NCI-H2227 (cell line): ENCODE measurements at regions not wholly inside any gene's neighbourhood (a gene's known extent, or its start where the extent isn't known, plus 50 kb on each side); places are given as distances from the start of the nearest gene placed in this dataset.
"Not testable (repeated sequence)": the region's sequence is repeated elsewhere in the genome, so short reads cannot be mapped to it uniquely, and the experiment has no call there.

Source experiments
- DNase-seq: peaks from one replicate; lab custom pipeline; 2025; ENCODE audit not compliant: unreplicated experiment; lab: John Stamatoyannopoulos, UW

DNA sequence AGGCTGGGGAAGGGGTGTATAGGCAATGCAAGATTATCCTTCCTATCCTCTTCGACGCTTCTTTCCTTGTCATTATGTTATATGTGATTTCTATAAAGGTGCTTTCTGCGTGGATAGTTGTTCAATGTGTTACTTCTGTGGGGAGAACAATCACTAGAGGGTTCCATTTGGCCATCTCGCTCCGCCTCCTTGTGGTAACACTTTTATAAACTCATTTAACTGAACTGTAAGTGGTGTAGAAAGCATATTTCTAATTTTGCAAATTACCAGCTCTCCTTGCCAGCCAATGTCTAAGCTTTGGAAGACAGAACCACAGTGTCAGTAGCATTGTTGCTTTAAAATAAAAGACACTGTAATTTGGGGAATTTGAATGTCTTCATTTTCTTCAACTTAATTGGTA, 1093.7 kb upstream of the MIR17HG start:
- no peak for DNase-seq

GRCh38 chr13:90254437-90254836, 1093.0 kb upstream of the MIR17HG start:
- no peak for DNase-seq

DNA sequence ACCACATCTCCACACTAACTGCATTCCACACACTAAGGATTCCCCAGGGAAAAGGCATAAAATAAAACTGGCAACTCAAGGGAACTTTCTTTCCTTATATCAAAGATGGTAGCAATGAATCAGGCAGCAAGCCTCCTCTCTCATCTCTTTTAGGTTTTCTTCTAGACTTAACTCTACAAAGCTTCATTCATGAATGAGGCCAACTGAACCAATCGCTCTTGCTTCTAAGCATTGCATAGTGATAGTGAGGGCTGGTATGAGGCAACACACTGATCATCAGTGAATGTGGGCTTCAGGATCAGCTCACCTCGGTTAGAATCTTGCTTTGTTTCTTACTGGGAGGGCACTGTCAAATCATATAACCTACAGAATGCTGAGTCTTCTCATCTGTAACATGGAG, 1090.7 kb upstream of the MIR17HG start:
- no peak for DNase-seq

DNA sequence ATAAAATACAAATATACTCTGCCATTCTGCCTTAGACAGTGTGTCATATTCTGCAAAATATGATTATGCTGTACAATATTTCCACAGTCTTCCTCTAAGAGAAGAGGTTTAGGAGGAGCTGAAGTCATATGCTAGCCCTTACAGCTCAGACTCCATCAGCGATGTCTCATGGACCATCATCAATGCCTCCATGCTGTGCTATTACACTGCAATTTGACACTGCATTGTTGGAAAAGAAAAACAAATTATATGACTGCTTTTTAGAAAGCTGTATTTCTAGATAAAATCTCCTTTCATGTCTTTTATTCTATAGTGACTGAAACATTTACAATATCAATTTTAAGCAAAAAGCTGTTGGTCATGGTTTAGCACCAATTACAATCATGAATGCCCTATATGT, 1089.4 kb upstream of the MIR17HG start:
- DNase-seq: no peak

- no peak for DNase-seq
These were observed 1086.1 kb upstream of the MIR17HG start for GRCh38 chr13:90261343-90261742.

DNA sequence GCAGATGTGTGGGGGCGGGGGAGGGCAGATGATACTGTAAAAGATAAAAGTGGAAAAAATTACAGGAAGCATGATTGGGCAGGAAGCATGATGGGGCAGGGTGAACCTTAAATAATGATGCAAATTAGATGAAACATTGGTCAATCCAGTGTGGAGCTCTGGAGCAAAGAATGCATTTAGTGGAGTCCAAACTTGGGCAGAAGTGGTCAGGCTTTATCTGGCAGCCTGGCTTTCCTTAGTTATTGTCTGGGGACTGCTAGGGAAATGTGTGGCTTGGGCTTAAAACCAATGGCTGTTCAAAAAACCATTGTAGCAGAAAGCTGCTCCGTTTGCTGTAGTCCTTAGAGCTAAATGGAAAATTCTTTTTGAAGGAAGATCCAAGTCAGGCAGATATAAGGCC, 1077.3 kb upstream of the MIR17HG start:
- no peak for DNase-seq

DNA sequence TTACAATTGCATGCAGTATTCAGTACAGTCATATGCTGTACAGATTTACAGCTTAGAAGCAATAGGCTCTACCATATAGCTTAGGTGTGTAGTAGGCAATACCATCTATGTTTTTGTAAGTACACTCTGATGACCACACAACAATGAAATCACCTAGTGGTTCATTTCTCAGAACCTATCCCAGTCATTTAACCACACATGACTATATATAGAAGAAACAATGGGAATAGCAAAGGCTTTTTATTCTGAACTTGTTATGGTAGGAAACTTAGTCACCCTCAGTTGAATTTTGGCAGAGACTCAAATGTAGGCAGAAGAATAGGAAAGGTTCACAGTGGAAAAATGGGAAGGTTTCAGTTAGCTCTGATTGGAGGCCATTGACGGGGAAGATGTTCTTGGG, 1075.1 kb upstream of the MIR17HG start:
- no peak for DNase-seq

GRCh38 chr13:90276216-90276615, 1071.3 kb upstream of the MIR17HG start:
- no peak for DNase-seq

DNA sequence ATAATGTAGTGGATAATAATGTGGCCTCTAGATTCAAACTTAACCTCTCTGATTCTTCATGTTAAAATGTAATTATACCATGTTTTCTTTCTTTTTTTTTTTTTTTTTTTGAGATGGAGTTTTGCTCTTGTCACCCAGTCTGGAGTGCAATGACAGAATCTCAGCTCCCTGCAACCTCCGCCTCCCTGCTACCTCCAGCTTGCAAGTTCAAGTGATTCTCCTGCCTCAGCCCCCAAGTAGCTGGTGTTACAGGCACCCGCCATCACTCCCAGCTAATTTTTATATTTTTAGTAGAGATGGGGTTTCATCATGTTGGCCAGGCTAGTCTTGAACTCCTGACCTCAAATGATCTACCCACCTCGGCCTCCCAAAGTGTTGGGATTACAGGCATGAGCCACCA, 1069.3 kb upstream of the MIR17HG start:
- DNase-seq: not testable (repeated sequence)

GRCh38 chr13:90281709-90282108, 1065.8 kb upstream of the MIR17HG start:
- DNase-seq: no peak

- DNase-seq: no peak
These were observed 1060.0 kb upstream of the MIR17HG start for GRCh38 chr13:90287521-90287920.

GRCh38 chr13:90293793-90294361, 1053.6 kb upstream of the MIR17HG start:
- no peak for DNase-seq

- DNase-seq: no peak
These were observed 1048.2 kb upstream of the MIR17HG start for GRCh38 chr13:90299238-90299637.

DNA sequence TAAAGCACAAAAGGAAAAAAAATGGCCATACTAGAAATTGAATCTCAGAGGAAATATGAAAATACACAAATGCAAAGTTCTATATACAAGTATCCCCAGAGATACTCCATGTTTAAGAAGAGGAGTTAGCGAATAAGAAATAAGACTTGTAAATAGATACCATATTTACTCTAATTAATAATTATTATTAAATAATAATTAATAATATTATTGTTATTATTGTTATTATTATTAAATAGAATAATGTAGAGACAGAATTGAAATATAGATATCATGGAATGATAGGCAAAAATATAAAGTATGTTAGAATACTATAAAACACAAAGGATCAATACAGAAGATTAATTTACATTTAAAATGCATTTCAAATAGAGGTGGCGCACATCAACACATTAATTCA, 1047.5 kb upstream of the MIR17HG start:
- no peak for DNase-seq

DNA sequence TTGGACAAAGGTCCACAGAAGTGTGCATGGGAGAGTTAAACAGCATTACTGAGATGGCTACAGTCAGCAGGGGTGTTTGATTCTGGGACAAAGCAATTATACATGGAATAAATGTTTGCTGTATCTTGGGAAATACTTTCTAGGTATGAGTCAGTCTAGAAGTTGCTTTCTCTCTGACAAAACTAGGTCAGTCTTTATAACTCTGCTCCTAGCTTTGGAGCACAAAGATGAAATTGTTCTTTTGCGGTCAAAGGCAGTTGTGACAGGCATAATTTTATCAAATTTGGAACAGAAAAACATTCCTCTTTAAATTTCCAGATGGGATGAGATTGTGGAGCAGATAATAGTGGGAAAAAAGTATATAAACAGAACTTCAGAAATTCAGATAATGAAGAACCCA, 1045.4 kb upstream of the MIR17HG start:
- DNase-seq: no peak

GRCh38 chr13:90305796-90306195, 1041.7 kb upstream of the MIR17HG start:
- no peak for DNase-seq

GRCh38 chr13:90307136-90307535, 1040.4 kb upstream of the MIR17HG start:
- DNase-seq: no peak

GRCh38 chr13:90308249-90308648, 1039.2 kb upstream of the MIR17HG start:
- no peak for DNase-seq

DNA sequence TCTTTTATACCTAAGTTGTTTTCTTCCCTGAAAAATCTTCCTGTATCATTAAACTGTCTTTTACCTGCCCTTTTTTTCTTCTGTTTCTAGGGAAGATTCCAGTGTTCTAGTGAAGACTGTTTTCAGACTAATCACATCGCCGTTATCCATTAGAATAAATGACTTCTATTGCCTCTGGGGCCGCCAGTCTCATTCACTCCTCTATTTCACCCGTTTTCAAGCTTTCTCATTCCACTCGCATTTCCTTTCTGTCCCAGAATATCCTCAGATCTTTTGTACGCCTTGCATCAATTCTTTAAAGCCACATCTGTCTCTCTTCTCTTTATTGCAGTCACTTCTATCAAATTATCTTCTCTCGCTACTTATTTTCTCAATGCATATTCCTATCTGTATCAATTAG, 1035.6 kb upstream of the MIR17HG start:
- no peak for DNase-seq

- no peak for DNase-seq
These were observed 1032.4 kb upstream of the MIR17HG start for GRCh38 chr13:90315061-90315460.

DNA sequence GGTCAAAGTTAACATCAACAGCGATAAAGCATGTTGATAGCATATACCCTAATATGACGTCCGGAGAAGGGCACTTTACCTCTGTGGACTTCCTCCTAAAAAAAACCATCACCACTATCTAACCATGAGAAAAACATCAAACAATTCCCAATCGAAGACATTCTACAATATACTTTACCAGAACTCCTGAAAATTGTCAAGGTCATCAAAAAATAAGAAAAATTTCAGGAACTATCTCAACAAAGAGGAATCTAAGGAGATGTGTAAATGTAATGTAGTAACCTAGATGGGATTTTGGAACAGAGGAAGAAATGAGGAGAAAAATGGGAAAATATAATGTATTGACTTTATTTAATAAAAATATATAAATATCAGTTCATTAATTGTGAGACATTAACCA, 1026.8 kb upstream of the MIR17HG start:
- no peak for DNase-seq

DNA sequence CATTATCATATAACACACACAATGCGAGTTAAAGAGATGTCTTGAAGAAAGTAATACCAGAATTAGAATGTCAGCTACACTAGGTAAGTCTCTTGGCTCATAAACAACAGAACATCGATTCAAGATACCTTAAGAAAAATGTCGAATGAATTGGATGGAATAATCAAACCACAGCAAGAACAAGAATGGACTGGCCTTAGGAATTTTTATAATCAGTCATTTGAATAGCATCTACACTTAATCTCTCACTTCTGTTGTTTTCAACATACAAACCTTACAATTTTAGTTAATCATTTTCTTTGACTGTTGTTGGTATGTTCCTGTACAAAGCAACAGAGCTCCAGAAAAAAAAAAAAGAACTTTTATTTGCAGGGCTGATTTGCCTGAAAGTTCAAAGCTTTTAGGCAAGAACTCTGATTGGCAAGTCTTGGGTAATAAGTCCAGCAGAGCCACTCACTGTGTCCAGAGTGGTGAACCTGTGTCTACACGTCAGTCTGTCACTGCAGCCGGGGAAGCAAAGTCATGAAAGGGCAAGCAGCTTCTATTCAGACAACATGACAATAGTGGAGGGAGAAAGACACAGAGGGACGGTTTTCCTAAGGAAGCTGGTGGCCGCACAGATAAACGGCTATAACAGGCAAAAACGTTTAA, 1026.1 kb upstream of the MIR17HG start:
- no peak for DNase-seq

DNA sequence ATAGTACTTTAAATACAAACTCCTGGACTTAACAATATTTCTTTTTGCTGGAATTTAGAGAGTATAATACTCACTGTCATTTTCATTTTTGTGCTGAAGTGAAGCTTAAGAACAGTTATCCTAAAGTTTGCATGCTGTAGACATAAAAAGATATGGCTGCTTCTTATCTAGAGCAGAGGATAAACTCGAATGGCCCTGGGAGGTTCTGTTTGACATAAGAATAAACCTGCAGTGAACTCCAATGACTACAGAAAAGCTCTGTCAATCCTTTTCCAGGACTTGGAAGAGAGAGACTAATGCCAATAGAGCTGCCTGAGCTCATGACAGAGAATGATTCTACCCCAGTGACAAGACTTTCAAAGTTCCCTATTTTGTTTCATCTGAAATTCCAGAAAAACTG, 1017.8 kb upstream of the MIR17HG start:
- DNase-seq: no peak
